Kasumi-1 (cell line): ENCODE measurements at regions not wholly inside any gene's neighbourhood (a gene's known extent, or its start where the extent isn't known, plus 50 kb on each side); places are given as distances from the start of the nearest gene placed in this dataset.
A peak's percentile ranks its signal among the peaks of the same experiment; 100 is the strongest.

Experiments used
- DNase-seq, 2 experiments: peaks; one replicate each; lab custom pipeline; 2025; lab: John Stamatoyannopoulos, UW

DNA sequence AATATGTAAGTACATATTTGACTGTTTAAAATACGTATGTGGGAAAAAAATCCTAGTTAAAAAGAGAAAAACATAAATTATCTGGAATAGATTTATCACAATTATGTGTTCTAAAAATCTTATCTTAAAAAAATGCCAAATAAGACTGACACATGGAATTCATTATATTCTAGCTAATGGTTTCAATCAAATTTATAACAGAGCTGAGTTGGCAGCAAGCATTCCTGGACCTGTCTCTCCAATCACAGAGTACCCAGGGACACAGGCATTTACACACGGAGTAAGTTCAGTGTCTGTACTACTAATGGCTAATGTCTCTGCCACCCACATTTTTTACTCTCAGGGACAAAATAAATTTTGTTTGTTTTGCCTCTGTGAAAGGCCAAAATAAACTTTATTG, 122.3 kb downstream of the RPS12 start:
- no peak for DNase-seq

DNA sequence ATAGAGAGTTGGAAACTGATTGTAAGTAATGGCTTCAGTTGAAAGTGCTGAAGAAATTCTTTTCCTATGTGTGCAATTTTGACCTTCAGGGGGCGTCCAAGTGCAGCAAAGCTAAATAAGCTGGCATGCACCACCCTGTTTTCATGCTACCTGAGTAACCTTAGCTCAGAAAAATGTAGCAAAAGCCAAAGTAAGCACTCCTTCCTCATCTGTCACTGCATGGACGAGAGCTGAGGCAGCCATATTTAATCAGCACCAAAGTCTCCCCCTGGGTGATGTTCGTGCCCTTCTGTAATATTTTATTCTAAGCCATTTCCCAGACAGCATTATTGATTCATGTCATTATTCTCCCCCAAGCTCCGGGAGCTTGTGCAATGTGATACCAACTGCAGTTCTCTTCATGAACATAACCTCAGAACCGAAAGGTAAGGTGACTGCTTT, 123.1 kb downstream of the RPS12 start:
- peak; percentile 31 to 36 for DNase-seq

DNA sequence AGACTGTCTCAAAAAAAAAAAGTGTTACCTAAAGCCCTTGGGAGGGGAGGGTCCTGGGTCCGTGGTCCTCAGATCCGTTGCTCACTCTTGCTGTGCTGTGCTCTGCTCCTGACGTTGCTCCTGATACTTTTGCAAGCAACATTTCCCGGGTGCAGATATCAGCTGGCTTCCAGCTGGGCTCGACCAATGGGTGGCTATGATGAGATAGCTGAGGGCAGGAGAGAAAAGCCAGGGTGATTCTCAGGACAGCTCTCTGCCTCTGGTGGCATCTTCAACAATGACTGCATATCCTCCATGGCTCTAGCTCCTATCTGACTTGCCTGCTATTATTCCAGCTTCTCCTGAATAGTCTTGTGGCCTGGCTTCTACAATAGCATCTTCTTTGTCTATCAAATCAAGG, 134.5 kb downstream of the RPS12 start:
- DNase-seq, result no peak

GRCh38 chr6:132950566-132950965, 136.2 kb downstream of the RPS12 start:
- no peak for DNase-seq

- DNase-seq, result no peak
These were observed 137.9 kb downstream of the RPS12 start for GRCh38 chr6:132952031-132952867.

GRCh38 chr6:132952986-132953385, 138.6 kb downstream of the RPS12 start:
- DNase-seq, result no peak

GRCh38 chr6:132954222-132954621, 139.9 kb downstream of the RPS12 start:
- no peak for DNase-seq

- no peak for DNase-seq
These were observed 140.6 kb downstream of the RPS12 start for GRCh38 chr6:132954936-132955335.

DNA sequence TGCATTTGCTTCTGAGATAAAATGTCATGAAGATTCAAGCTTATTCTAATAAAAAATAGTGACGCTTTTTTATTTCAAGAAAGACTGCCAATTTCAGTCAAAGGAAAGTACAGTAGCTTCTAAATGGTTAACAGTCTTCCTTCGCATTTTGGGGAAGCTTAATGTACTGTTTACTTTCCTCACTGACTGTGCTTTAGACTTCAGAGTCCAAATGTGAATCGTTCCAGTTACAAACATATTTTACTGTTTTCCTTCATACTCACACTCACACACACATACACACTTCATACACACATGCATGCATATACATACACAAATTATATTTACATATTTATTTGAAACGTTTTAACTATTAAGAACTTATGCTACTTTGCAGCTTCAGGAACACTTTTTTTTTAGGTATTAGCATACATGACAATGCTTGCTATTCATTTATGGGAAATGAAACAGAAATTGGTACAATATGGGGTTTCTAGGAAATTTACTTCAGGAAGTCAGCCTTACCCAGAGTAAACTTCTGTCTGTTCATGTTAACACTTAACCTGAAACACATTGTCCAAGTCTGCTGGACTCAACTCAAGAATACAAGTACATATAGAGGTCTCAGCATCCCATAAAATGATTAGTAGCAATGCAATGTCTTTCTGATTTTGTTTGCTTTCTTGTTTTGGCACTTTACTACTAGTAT, 145.4 kb downstream of the RPS12 start:
- DNase-seq, result no peak

DNA sequence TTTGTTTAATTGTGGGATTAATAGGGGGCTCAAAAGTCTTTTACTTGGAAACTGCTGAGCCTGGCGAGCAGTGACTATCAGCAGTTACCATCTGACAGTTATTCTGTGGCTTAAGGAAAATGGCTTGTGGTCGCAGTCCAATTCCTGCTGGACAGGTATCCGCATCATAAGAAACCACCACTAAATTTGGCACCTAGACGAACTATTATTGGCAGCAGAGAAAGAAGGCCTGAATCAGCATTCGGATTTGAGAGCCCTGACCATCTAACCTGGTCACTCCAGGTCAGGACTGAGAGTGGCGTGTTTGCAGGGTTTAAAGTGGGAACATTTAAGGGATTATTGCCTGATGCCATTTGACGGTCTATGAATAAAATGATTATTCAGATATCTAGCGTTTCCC, 146.4 kb downstream of the RPS12 start:
- DNase-seq, result no peak

- DNase-seq, result no peak
These were observed 146.8 kb downstream of the RPS12 start for GRCh38 chr6:132961122-132961521.

- DNase-seq, result no peak
These were observed 147.2 kb downstream of the RPS12 start for GRCh38 chr6:132961610-132962009.

GRCh38 chr6:132962936-132963868, 148.8 kb downstream of the RPS12 start:
- DNase-seq, result peak; percentile 57 to 61

DNA sequence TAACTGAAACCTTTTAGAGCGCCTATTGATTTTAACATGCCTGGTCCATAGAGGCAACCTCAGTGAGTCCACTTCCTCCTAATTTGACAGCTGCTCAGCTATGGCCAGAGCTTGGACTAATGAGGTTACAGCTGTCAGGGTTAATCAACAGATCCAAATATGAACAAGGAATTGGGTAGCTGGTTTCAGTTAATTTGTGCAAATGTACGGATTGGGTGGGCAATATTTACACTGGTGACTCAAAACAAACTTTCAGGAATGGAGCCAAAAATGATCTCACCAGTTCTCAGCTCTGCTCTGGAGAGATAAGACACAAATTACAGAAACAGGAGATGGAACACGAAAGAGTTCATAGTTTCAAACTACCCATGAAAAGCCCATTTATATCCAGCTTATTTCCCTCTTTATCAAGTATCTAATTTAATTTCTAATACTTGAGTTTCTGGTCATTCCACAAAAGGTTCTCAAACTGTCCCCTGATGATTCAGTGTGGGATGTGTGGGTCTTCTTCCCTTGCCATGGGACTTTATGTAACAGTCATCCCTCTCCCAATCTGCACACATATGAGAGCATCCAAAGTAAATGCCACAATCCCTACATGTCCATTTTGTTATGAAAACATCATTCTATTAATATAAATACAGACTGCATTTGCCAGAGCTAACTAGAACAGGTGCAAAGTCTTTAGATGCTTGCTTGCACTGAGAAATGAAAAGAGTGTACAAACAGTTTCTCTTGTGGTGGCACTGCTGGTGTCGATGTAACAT, 149.9 kb downstream of the RPS12 start:
- DNase-seq, result no peak

GRCh38 chr6:132964868-132965382, 150.6 kb downstream of the RPS12 start:
- no peak for DNase-seq

DNA sequence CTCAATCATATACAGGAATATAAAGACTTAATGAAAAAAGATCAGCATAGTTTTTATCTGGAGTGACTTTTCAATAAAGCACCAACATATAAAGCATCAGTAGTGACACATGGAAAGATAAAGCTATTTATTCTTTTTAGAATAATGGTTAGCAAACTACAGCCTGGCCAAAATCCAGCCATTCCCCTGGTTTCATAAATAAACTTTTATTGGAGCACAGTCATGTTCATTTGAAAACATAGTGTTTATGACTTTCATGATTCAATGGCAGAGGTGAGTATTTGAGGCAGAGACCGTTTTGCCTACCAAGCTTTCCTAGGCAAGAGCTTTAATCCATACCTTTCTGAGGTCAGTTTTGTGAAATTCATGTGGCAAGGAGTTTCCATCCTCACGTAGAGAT, 153.5 kb downstream of the RPS12 start:
- DNase-seq, result no peak

GRCh38 chr6:132968419-132968950, 154.1 kb downstream of the RPS12 start:
- DNase-seq, result no peak

- no peak for DNase-seq
These were observed 154.8 kb downstream of the RPS12 start for GRCh38 chr6:132969196-132969595.

GRCh38 chr6:132971676-132972075, 157.3 kb downstream of the RPS12 start:
- DNase-seq, result no peak

- DNase-seq, result no peak
These were observed 157.9 kb downstream of the RPS12 start for GRCh38 chr6:132972254-132972653.

- no peak for DNase-seq
These were observed 158.6 kb downstream of the RPS12 start for GRCh38 chr6:132972971-132973370.
